ENCODE measurements at regions not wholly inside any gene's neighbourhood (a gene's known extent, or its start where the extent isn't known, plus 50 kb on each side); places are given as distances from the start of the nearest gene placed in this dataset.

DNA sequence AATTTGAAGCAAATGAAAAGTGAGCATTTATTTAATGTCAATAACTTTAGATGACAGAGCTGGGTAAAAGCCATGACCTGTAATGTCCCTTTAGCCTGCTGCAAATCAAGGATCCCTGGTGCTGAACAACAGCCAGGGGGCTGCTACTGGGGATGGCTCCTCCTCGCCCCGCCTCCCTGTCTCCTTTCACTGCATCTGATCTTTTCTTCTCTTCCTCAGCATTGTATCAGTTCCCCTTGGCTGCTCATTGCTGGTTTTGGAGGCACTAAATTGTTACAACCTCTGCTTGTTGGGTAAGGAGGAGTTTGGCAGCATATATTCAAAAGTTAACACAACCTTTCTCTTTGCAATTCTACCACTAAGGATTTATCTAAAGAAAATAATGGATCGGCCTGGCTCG, 236.3 kb upstream of the ID2 start:
- TF ChIP-seq, protein P1, sequence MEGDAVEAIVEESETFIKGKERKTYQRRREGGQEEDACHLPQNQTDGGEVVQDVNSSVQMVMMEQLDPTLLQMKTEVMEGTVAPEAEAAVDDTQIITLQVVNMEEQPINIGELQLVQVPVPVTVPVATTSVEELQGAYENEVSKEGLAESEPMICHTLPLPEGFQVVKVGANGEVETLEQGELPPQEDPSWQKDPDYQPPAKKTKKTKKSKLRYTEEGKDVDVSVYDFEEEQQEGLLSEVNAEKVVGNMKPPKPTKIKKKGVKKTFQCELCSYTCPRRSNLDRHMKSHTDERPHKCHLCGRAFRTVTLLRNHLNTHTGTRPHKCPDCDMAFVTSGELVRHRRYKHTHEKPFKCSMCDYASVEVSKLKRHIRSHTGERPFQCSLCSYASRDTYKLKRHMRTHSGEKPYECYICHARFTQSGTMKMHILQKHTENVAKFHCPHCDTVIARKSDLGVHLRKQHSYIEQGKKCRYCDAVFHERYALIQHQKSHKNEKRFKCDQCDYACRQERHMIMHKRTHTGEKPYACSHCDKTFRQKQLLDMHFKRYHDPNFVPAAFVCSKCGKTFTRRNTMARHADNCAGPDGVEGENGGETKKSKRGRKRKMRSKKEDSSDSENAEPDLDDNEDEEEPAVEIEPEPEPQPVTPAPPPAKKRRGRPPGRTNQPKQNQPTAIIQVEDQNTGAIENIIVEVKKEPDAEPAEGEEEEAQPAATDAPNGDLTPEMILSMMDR (conservative IDR thresholded peaks at IDR 0.05; ENCODE audit: low read depth, low read length), result no peak
- no peak for TF ChIP-seq EZH2 (IDR thresholded peaks at IDR 0.05; ENCODE audit: borderline replicate concordance, low read depth, low read length, poor library complexity, severe bottlenecking)
